NCI-H1436 treated with DMSO at 0.1 percent for 48 hours (cell line): ENCODE measurements at regions not wholly inside any gene's neighbourhood (a gene's known extent, or its start where the extent isn't known, plus 50 kb on each side); places are given as distances from the start of the nearest gene placed in this dataset.

Experiments used
- DNase-seq: peaks from one replicate; lab custom pipeline; 2025; lab: John Stamatoyannopoulos, UW

DNA sequence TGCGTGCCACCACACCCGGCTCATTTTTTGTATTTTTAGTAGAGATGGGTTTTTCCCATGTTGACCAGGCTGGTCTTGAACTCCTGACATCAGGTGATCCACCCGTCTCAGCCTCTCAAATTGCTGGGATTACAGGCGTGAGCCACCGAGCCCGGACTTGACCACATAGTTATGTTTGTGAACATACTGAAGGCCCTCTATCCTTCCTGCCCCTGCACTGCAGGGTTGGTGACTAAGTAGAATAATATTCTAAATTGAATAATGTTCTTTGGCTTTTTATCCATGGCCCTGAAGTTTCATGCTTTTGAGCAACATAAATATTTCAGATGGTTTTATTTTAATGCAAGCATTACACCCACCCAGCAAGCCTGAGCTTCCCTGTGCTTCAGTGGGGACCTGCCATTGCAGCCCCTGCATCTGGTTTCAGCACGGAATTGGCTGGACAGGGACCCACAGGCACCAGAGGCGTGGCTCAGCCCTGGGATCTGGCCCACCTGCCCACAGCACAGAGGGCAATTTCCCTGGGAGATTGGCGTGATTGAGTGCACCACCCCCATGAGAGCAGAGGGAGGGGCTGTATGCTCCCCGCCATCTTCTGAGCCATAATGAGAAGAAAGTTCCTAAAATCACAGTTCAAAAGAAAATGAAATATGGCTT lies 460.5 kb downstream of the BRD1 start:
- no peak for DNase-seq

DNA sequence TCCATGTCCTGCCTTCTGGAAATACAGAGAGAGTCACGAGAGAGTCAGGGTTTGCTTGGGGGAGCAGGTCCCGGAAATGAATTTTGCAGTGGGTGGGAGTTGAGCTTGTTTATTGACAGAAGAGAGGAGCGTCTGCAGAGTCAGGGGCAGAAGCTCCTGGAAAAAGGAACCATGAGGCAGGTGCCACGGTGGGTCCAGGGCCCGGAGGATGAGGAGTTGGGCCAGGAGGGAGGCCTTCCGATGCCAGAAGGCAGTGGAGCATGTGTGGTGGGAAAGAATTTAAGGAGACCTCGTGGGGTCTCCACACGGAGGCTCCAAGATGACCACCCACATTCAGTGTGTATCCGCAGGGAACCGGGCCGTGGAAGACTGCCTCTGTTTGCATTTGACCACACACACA lies 461.2 kb downstream of the BRD1 start:
- no peak for DNase-seq

DNA sequence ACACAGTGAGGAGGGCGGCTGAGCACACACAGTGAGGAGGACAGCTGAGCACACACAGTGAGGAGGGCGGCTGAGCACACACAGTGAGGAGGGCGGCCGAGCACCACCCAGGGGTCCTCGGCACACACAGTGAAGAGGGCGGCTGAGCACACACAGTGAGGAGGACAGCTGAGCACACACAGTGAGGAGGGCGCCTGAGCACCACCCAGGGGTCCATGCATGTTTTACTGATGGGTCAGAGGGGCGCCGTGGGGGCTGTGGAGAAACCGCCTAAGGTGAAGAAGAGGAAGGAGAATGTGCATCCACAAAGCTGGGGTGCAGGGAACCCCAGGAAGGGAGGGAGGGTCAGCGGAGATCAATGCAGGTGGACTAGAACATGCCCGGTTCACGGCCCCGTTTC lies 461.8 kb downstream of the BRD1 start:
- no peak for DNase-seq

DNA sequence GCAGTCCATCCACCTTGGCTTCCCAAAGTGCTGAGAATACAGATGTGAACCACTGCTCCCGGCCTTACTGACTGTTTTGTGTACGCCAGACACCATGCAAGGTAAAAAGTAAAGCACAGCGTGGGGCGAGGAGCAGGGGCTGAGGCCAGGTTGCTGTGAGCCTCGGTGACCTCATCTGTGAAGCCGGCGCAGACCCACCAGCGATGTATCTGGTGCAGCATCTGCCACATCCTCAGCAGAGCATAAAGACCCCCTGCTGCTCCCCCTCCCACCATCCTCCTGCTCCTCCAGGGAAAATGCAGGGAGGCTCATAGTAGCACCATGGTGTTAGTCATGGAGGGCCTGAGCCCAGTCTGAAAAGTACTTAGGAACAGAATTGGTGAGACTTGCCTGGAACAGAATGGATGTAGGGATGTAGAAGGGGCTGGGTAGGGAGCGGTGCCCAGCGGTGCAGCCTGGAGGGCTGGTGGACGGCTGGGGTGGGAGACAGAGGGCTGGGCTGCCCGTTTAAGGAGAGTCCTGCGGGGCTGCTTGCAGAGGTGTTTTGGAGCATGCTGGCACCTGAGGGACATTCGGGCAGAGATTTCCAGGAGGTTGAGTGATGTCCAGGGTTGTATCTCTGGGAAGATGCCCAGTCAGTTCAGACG lies 462.4 kb downstream of the BRD1 start:
- DNase-seq = no peak

DNA sequence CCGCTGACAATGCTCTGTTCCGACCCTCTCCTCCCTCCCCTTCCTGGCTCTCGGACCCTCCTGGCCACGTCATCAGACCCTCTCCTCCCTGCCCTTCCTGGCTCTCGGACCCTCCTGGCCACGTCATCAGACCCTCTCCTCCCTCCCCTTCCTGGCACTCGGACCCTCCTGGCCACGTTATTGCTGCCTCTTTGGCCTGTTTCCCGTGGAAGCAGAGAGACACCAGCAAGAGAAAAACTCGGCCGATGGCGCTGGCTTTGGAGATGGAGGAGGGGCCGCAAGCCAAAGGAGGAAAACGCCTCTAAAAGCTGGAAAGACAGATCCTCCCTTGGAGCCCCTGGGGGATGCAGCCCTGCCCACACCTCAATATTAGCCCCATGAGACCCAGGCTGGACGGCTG lies 463.3 kb downstream of the BRD1 start:
- no peak for DNase-seq

DNA sequence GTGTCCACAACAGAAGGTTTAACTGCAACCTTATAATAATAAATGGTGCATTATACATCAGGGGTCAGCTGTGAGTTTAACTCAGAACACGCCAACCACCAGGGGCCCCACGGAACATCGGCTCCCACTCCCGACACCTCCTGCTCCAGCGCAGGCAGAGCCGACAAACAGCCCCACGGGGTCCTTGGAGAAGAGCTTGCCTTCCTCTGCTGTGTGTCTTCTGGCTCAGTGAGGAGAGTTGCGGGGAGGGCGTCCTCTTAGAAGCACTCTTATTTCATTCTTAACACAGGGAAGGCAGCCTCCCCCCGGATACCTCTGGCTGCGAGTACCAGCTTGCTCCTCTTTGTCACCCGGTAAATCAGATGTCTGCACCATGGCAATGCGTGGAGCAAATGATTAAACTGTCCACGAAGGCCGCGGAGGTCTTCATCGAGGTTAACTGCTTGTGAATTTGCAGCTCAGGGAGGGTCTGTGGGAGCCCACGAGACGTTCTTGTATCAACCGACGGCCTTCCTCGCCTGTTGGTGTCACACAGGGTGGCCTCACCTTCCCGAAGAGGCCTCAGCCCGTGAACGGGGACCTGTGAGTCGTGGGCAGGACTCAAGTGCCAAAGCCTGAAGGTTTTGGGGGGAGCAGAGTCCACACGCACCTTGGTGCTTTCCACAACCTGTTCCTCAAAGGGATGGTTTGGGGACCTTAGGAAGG lies 464.0 kb downstream of the BRD1 start:
- DNase-seq = no peak

DNA sequence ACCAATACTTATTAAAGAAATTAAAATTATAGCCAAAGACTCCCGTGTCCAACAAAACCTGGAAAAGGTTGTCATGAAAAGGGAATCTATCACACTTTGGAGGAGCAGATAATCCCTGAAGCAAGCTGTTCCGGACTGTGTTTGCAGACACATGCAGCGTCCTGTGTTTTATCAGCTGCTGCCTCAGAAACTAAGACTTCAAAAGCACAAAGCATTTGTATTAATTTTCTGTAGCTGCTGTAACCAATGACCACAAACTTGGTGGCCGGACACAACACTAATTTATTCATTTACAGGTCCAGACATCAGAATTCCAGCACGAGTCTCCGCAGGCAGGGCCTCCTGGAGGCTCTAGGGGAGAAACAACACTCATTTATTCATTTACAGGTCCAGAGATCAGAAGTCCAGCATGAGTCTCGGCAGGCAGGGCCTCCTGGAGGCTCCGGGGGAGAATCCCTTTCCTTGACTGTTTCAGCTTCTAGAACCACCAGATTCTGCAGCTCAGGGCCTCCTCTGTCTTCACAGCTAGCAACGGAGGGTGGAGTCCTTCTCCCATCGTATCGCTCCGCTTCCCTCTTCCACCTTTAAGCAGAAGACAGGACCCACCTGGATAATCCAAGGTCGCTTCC lies 465.3 kb downstream of the BRD1 start:
- no peak for DNase-seq

DNA sequence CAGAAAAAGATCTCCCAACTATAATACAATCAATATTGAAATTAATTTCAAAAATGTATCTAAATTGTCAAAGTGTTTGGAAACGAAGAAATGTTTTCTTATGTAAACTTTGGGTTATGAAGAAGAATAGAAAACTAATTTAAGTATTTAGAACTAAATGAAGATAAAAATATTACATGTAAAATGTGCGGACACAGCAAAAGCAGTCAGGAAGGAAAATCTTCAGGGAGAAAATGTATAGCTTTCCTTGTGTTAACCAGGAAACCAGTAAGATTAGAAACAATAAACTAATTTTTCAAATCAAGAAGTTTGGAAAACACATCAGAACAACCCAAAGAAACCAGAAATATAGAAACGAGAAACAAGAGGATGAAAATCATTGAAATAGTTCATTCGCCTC lies 466.5 kb downstream of the BRD1 start:
- no peak for DNase-seq

DNA sequence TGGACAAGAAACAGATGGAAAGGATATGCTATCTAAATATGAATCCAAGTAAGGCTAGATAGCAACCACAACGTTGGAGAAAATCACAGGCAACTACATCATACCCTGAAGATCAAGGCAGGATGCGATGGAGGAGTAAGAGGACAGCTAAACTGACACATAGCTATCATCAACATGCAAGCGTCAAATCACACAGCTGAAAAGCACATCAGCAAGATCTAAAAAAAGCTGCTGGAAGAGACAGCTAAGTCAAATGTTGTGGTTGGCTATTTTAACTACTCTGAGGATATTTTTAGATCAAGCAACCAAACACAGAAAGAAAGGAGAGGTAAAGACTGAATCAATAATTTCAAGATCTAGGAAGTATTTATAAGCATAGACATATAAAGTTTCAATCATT lies 466.9 kb downstream of the BRD1 start:
- no peak for DNase-seq

DNA sequence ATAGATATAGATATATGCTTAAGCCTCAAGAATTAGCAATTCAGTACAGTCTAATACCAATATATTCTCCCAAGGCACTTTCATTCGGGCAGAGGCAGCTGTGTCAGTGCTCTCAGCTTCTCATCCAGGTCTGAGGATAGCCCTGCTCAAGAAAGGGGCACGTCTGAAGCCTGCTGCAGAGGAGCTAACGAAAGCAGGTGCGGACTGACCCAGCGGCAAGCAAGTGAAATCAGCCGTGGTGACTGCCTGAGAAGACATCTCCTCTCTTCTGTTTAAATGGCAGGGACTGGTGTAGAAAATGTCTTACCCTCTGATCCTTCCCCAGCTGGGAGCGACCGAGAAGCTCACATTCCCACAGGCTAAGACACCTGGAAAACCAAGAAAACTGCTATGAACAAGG lies 468.6 kb downstream of the BRD1 start:
- DNase-seq = no peak

DNA sequence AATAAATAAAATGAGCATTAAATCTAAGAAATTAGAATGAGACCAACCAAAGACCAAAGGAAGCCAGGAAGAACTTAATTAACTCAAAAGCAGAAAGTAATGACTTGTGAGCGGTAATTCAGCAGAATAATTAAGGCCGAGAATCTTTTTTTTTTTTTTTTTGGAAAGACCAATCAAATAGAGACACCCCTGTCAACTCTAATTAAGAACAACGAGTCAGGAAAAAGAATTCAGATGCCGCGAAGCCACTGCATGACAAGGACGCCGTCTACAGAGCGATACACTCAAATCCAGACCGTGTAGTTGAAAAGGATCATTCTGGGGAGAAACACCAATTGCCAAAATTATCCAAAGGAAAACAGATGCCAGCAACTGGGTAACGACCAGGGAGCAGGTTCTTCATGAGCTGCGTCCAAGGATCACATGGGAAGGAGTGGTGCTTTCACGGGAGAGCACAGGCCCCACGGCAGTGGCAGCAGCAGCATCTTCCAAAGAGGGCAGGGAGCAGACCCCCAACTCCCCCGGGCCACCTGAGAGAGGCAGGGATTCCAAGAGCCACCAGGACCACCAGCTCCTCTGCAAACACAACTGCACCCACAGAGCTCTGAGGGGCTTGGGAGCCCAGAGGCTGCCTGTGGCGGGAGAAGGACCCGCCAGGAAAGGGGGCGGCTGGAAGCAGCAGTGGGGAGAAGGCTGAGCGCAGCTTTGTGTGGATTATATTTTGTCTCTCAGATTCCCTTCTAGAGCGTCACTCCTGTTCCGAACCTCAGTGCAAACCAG lies 469.8 kb downstream of the BRD1 start:
- DNase-seq = no peak

DNA sequence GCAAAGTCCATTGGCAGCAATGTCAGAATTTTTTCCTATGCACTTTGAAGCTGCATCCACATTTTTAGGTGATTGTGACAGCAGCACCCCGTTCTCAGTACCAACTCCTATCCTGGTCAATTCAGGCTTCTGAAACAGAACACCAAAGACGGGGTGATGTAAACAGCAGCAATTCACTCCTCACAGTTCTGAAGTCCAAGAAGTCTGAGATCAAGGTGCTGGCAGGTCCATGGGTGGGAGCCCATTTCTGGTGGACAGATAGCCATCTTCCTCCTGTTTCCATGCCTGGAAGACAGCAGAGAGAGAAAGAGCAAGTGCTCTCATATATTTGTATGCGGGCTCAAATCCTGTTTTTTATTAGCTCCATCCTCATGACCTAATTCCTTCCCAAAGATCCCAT lies 471.2 kb downstream of the BRD1 start:
- no peak for DNase-seq

DNA sequence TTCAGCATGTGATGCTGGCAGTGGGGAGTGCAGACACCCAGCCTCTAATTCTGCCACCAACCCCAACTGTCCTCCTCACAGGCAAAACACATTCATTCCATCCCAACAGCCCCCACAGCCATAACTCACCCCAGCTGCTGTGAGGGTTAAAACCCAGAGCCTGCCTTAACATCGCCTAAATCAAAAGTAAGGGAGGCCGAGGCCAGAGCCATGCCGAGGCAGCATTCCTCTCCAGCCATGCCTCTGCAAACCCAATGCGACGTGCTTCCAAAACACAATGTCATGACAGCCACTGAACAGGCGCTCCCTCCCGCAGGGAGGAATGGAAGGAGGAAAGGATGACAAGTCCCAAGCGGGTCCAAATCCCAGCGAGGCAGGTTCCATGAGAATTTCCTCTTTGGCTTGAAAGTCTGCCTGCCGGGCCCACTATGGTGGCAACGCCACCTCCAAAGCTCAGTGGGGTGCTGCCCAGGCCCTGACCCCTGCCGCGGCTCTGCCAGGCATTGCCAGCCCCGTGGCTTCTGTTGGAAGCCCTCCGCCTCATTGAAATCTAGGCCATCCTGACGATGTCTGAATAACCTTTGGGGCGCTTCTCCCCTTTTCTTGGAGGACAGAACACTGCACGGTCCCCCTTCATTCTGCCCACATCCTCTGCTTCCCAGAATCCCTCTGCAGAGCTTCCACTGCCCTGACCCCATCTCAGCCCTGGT lies 472.3 kb downstream of the BRD1 start:
- no peak for DNase-seq

DNA sequence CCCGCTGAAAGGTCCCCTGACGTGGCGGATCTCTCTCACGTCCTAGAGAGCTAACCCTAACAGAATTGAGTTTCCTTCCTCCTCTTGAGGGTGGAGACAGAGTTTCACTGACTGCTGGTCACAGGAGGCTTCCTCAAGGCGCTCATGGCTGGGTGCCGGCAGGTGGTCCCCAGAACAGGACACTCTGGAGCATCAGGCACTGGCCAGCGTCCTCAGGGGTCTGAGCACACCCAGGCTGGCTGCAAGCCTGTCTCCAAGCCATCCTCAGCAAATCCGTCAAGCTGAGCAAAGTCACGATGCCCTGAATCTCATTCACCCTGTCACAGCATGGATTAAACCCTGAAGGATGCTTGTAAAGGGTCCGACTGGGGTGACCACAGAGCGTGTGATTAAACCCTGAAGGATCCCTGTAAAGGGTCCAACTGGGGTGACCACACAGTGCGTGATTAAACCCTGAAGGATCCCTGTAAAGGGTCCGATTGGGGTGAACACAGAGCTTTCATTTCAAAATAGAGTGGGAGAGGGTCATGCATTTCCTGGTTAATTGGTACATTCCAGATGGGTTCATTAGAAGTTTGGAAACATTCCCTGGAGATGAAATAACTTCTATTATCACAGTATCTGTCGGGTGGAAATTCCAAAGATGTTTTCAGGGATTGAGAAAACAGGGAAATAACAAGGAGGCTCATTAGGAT lies 473.0 kb downstream of the BRD1 start:
- DNase-seq = no peak

DNA sequence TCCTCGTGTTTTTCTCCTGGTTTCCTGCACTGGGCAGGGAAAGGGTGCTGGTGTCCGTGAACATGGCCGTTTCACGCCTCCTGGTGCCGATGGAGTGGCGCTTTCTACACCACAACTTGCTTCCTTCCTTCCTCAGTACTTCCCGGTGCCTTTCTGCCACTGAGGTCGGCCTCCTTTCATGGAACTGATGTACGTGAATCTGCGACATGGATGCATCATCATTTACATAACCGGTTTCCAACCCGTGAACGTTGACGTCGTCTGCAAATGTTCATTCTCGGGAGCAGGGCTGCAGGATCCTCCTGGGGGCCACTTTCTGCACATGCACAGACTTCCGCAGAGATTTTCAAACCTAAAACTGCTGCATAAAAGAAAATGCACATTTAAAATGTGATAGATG lies 474.4 kb downstream of the BRD1 start:
- no peak for DNase-seq

DNA sequence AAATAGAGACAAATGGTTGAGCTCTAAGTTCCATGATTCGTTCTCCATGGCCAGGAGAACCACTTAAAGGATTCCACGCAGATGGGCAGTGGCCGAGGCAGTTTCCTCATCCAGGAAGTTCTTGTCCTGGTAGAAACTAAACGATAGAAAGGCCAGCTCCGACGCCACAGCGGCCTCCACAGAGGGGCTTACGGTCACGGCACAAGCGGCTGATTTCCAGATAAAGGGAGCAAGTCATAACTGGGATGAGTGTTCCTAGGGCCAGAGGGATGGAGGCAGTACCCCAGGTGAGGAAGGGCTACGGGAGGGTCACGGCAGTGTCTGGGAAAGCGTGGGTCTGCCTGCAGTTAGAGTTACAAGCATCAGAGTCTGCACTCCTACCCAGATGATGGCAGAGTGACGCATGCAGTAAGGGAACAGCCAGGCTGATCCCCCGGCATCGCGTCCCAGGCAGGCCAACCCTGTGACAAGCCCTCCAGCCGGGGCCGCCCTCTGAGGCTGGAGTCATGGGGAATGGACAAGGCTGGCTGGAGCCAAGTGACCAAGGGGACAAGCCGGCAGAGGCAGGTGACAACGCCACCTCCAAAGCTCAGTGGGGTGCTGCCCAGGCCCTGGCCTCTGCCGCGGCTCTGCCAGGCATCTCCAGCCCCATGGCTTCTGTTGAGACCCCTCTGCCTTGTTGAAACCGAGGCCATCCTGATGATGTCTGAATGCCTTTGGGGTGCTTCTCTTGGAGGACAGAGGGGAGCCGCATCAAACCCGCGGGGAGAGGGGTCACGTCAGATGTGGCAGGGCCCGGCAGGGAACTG lies 475.1 kb downstream of the BRD1 start:
- no peak for DNase-seq

DNA sequence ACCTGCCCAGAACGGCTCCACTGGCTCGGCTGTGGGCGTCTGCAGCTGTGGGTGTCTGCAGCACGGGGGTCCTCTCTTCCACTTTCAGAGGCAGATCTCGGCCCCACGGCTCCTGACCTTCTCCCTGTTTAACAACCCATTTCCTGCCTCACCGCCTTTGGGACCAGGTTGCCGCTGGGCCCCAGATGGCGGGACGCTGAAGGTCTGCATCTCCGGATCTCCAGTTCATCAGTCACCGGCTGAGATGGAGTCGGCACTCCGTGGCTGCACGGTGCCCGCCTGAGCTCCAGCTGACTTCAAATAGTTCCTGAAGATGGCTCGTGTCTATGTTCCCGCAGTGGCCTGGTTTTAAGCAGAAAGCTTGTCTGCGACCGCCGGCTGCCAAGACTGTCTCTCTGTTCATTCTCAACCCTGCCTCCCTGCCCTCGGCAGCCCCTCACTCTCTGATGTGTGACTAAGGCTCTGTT lies 475.9 kb downstream of the BRD1 start:
- DNase-seq = no peak

DNA sequence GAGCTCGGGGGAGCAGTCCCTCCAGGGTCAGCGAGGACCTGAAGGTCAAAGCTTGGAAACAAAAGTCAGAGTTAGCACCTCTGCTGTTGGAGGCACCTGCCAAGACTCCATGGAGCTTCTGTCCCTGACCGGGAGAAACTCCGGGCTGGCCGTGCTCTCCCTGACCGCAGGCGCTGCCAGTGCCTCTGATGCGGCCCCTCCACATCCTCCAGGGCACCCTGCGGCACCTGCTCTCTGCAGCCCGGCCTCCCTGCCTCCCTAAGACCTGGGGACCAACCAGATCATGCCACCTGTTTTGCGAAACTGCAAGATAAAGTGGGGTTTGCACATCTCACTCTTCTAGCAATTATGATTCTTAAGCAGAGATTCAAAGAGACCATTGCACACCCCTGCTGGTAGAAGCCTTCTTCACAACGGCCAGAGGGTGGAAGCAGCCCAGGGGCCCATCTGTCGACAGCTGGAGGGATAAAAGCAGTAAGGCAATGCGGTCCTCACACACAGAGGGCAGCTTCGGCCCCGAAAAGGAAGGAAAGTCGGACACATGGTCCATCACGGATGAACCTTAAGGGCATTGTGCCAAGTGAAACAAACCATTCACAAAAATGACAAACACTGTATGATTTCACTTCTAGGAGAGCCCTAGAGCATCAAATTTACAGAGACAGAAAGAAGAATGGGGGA lies 477.1 kb downstream of the BRD1 start:
- DNase-seq = no peak

DNA sequence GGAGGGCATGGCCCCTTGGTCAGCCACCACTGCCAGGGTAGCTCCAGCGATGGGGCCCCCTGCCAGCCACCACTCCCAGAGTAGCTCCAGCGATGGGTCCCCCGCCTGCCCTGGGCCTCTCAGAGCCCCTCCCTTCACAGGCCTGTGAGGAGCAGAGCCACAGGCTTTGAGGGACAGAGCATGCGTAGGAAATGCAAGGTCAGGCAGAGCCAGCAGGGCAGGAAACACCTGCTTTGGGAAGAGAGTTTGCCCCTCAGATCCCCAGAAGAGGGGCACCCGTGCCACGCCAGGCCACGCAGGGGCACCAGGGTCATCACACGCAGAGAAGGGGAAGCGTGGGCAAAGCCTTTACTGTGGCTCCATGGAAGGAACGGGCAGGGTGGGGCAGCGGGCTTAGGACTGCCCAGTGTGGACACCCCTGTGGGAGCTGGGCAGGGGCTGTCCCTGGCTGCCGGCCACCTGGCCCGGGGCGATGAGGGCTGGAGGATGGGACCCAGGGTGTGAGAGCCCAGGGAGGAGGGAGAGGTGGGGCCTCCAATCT lies 477.8 kb downstream of the BRD1 start:
- DNase-seq = no peak
